K562 (cell line): ENCODE measurements at regions not wholly inside any gene's neighbourhood (a gene's known extent, or its start where the extent isn't known, plus 50 kb on each side); places are given as distances from the start of the nearest gene placed in this dataset.

Experiments
- EGR1 ChIP-seq: fragments of 450-650 bp; conservative IDR thresholded peaks from 2 replicates; pipeline ENCODE4 v1.6.1; 2017; ENCODE audit warnings: mild to moderate bottlenecking
- FOXK2 ChIP-seq, 2 experiments: fragments of 450-650 bp; IDR thresholded peaks in 1 of 2; conservative IDR thresholded peaks in 1 of 2; 2 replicates each; pipeline ENCODE4 v1.6.1; 2016; ENCODE audit warnings: low read depth in 2 of 2, mild to moderate bottlenecking in 1 of 2
- HEY1 ChIP-seq: fragments of 250-450 bp; sonication (Bioruptor Pico); IDR thresholded peaks from 2 replicates; pipeline ENCODE4 v1.5.0; 2020; ENCODE audit warnings: mild to moderate bottlenecking, moderate library complexity, borderline replicate concordance
- KDM1A ChIP-seq, 2 experiments: fragments of 450-650 bp; IDR thresholded peaks; 2 replicates each; pipeline ENCODE4 v1.6.1; 2016; ENCODE audit warnings: mild to moderate bottlenecking in 2 of 2
- NFE2 ChIP-seq: IDR thresholded peaks from 2 replicates; pipeline ENCODE4 v1.6.1; 2014; ENCODE audit warnings: antibody characterized with exemption, low read depth
- NFIC ChIP-seq: fragments of 450-650 bp; IDR thresholded peaks from 2 replicates; pipeline ENCODE4 v1.6.1; 2017; ENCODE audit warnings: mild to moderate bottlenecking, inconsistent platforms
- POLR3A ChIP-seq: IDR thresholded peaks from 2 replicates; pipeline ENCODE4 v1.6.1; 2011; ENCODE audit warnings: borderline replicate concordance, mild to moderate bottlenecking, moderate library complexity; ENCODE audit not compliant: insufficient read length, insufficient read depth; ENCODE audit errors: extremely low read depth
- ZC3H8 ChIP-seq: fragments of 450-650 bp; IDR thresholded peaks from 2 replicates; pipeline ENCODE4 v1.6.1; 2017
- ZFP30 ChIP-seq: fragments of 250-450 bp; sonication (Bioruptor Pico); IDR thresholded peaks from 2 replicates; pipeline ENCODE4 v1.8.0; 2022; ENCODE audit warnings: moderate library complexity, mild to moderate bottlenecking, inconsistent platforms, borderline replicate concordance
- ZNF324 ChIP-seq: fragments of 250-450 bp; sonication (Bioruptor Pico); IDR thresholded peaks from 2 replicates; pipeline ENCODE4 v1.4.0; 2020; ENCODE audit warnings: mild to moderate bottlenecking
- TF ChIP-seq, protein P1 (sequence below), 2 experiments: fragments of 450-650 bp in 1 of 2; sonication (generic) in 1 of 2; formaldehyde crosslinking in 1 of 2; IDR thresholded peaks in 1 of 2; conservative IDR thresholded peaks in 1 of 2; 2 replicates each; pipeline versions ENCODE4 v1.6.1 to v1.8.1; 2016 to 2023; ENCODE audit warnings: mild to moderate bottlenecking in 2 of 2, moderate library complexity in 2 of 2, inconsistent platforms in 1 of 2, missing genetic modification reagents in 1 of 2
- TF ChIP-seq, protein P2 (sequence below), 2 experiments: fragments of 250-450 bp in 1 of 2; fragments of 450-650 bp in 1 of 2; sonication (Bioruptor Pico) in 1 of 2; IDR thresholded peaks; 2 replicates each; pipeline versions ENCODE4 v1.6.1 to v1.8.0; 2016 to 2021; ENCODE audit warnings: mild to moderate bottlenecking in 2 of 2, moderate library complexity in 2 of 2, missing compliant biosample characterization in 1 of 2, missing genetic modification characterization in 1 of 2
- TF ChIP-seq, protein P3 (sequence below): fragments of 200-800 bp; sonication (Bioruptor generic); IDR thresholded peaks from 2 replicates; pipeline ENCODE4 v1.6.1; 2017; ENCODE audit warnings: missing genetic modification characterization, missing compliant biosample characterization
- TF ChIP-seq, protein P4 (sequence below): fragments of 250-450 bp; sonication (Bioruptor Pico); IDR thresholded peaks from 2 replicates; pipeline ENCODE4 v1.4.0; 2020
- TF ChIP-seq, protein P5 (sequence below): fragments of 250-450 bp; sonication (Bioruptor Pico); IDR thresholded peaks from 2 replicates; pipeline ENCODE4 v1.8.0; 2021; ENCODE audit warnings: moderate library complexity, mild to moderate bottlenecking, inconsistent platforms
- TF ChIP-seq, protein P6 (sequence below): sonication (generic); IDR thresholded peaks from 2 replicates; pipeline ENCODE4 v1.6.1; 2016

DNA sequence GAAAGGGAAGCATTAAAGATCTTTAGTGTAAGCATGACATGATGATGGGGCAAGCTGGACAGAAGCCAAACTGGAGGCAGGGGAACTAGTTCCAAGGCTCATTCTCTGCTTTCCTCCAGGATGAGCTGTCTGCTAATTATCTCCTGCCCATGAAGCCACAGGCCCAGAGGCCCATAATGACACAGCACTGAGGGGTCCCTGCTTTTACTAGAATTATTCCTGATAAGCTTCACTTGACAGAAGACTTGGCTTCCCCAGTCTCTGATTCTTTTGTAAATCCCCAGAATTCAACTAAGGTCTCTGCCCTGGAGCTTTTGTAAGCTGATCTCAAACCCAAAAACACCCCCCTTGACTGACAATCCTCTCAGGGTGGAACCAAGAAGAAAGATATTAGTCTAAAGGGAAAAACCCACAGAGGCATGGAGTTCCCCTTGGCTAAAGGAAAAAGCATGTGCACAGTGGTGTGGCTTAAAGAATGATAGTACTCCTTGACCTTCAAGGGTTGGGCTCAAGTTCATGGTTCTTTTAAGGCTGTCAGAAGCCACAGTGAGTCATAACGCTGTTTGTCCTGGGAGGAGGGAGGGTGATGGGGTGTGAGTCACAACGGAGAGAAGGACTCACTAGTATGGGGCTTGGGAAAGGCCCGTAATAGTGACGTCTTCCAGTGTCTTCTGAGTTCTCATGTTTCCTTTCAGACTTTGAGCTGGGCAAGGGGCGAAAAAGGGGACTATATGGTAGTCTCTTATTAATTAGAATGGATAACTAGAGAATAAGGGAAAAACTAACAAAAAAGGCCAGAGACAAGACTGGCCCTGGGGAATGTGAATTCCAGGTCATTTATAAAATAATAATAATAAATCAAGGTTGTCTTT lies 146.0 kb upstream of the CPEB2 start (continued):
- TF ChIP-seq, protein P1, sequence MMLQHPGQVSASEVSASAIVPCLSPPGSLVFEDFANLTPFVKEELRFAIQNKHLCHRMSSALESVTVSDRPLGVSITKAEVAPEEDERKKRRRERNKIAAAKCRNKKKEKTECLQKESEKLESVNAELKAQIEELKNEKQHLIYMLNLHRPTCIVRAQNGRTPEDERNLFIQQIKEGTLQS (IDR thresholded peaks at IDR 0.05) = peak; percentile 95
- TF ChIP-seq, protein P1 (CRISPR knock-in tag; conservative IDR thresholded peaks at IDR 0.05) = peak; percentile 74; the same call in 1 of the 2 replicates
- TF ChIP-seq HEY1 (CRISPR knock-in tag) (no peak), ZNF324 (CRISPR knock-in tag) (no peak), ZC3H8 (no peak), EGR1 (no peak), FOXK2 (conservative IDR thresholded peaks at IDR 0.05 in 1 of 2, IDR thresholded peaks at IDR 0.05 in 1 of 2; ENCODE audit: low read depth in 2 of 2) (peak; percentile 26 to 35; a peak in 1 of 4 replicates), ZFP30 (CRISPR knock-in tag) (no peak), KDM1A (IDR thresholded peaks at IDR 0.05) (no peak), POLR3A (no peak), NFE2 (peak; percentile 65), NFIC (peak; percentile 83)
- TF ChIP-seq, protein P2, sequence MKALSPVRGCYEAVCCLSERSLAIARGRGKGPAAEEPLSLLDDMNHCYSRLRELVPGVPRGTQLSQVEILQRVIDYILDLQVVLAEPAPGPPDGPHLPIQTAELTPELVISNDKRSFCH (CRISPR knock-in tag; IDR thresholded peaks at IDR 0.05) = no peak
- TF ChIP-seq, protein P2 (tag; IDR thresholded peaks at IDR 0.05) = no peak
- TF ChIP-seq, protein P3, sequence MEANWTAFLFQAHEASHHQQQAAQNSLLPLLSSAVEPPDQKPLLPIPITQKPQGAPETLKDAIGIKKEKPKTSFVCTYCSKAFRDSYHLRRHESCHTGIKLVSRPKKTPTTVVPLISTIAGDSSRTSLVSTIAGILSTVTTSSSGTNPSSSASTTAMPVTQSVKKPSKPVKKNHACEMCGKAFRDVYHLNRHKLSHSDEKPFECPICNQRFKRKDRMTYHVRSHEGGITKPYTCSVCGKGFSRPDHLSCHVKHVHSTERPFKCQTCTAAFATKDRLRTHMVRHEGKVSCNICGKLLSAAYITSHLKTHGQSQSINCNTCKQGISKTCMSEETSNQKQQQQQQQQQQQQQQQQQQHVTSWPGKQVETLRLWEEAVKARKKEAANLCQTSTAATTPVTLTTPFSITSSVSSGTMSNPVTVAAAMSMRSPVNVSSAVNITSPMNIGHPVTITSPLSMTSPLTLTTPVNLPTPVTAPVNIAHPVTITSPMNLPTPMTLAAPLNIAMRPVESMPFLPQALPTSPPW (CRISPR knock-in tag) = peak; percentile 98
- TF ChIP-seq, protein P4, sequence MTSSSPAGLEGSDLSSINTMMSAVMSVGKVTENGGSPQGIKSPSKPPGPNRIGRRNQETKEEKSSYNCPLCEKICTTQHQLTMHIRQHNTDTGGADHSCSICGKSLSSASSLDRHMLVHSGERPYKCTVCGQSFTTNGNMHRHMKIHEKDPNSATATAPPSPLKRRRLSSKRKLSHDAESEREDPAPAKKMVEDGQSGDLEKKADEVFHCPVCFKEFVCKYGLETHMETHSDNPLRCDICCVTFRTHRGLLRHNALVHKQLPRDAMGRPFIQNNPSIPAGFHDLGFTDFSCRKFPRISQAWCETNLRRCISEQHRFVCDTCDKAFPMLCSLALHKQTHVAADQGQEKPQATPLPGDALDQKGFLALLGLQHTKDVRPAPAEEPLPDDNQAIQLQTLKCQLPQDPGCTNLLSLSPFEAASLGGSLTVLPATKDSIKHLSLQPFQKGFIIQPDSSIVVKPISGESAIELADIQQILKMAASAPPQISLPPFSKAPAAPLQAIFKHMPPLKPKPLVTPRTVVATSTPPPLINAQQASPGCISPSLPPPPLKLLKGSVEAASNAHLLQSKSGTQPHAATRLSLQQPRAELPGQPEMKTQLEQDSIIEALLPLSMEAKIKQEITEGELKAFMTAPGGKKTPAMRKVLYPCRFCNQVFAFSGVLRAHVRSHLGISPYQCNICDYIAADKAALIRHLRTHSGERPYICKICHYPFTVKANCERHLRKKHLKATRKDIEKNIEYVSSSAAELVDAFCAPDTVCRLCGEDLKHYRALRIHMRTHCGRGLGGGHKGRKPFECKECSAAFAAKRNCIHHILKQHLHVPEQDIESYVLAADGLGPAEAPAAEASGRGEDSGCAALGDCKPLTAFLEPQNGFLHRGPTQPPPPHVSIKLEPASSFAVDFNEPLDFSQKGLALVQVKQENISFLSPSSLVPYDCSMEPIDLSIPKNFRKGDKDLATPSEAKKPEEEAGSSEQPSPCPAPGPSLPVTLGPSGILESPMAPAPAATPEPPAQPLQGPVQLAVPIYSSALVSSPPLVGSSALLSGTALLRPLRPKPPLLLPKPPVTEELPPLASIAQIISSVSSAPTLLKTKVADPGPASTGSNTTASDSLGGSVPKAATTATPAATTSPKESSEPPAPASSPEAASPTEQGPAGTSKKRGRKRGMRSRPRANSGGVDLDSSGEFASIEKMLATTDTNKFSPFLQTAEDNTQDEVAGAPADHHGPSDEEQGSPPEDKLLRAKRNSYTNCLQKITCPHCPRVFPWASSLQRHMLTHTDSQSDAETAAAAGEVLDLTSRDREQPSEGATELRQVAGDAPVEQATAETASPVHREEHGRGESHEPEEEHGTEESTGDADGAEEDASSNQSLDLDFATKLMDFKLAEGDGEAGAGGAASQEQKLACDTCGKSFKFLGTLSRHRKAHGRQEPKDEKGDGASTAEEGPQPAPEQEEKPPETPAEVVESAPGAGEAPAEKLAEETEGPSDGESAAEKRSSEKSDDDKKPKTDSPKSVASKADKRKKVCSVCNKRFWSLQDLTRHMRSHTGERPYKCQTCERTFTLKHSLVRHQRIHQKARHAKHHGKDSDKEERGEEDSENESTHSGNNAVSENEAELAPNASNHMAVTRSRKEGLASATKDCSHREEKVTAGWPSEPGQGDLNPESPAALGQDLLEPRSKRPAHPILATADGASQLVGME (CRISPR knock-in tag) = no peak
- TF ChIP-seq, protein P5, sequence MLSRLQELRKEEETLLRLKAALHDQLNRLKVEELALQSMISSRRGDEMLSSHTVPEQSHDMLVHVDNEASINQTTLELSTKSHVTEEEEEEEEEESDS (CRISPR knock-in tag) = no peak
- TF ChIP-seq, protein P6, sequence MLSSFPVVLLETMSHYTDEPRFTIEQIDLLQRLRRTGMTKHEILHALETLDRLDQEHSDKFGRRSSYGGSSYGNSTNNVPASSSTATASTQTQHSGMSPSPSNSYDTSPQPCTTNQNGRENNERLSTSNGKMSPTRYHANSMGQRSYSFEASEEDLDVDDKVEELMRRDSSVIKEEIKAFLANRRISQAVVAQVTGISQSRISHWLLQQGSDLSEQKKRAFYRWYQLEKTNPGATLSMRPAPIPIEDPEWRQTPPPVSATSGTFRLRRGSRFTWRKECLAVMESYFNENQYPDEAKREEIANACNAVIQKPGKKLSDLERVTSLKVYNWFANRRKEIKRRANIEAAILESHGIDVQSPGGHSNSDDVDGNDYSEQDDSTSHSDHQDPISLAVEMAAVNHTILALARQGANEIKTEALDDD = peak; percentile 73
